PC-3 (cell line): ENCODE measurements at regions not wholly inside any gene's neighbourhood (a gene's known extent, or its start where the extent isn't known, plus 50 kb on each side); places are given as distances from the start of the nearest gene placed in this dataset.
A peak's percentile ranks its signal among the peaks of the same experiment; 100 is the strongest.
"Not testable (repeated sequence)": the region's sequence is repeated elsewhere in the genome, so short reads cannot be mapped to it uniquely, and the experiment has no call there.

Experiments used
- ATAC-seq: fragments of 200-7000 bp; cut with Tn5 transposase; 2 replicates; pipeline ENCODE4 v1.9.1; 2020; ENCODE audit warnings: mild to moderate bottlenecking, moderate library complexity
- BruUV-seq: library from RNA; stranded (reverse); fragments of 400-500 nt; replicated peaks from 2 replicates; lab custom pipeline; 2021; lab: Mats Ljungman, UMichigan
- CTCF ChIA-PET: fragments of 300-600 bp; sonication (Branson Sonifier 250); formaldehyde crosslinking; loops from one replicate; lab custom pipeline; 2022; ENCODE audit warnings: antibody characterized with exemption; lab: Charles Lee
- POLR2A ChIA-PET: fragments of 300-600 bp; sonication (Branson Sonifier 250); formaldehyde crosslinking; loops from one replicate; lab custom pipeline; 2022; ENCODE audit warnings: antibody characterized with exemption; ENCODE audit not compliant: unreplicated experiment; lab: Charles Lee
- DNase-seq: peaks from one replicate; pipeline ENCODE4 v3.0.0-alpha.2; 2015
- H2AFZ ChIP-seq: fragments of 300-600 bp; sonication (generic); 2 replicates; pipeline ENCODE4 v1.6.0; 2016; ENCODE audit warnings: antibody characterized with exemption, low read length
- H3F3A ChIP-seq: fragments of 300-600 bp; sonication (generic); one replicate; pipeline ENCODE4 v1.6.0; 2017; ENCODE audit warnings: antibody characterized with exemption, low read length, control low read depth, mild to moderate bottlenecking; ENCODE audit not compliant: unreplicated experiment
- H3K27ac ChIP-seq: fragments of 300-600 bp; sonication (generic); 2 replicates; pipeline ENCODE4 v1.5.1; 2016; ENCODE audit warnings: mild to moderate bottlenecking, low read length
- H3K27me3 ChIP-seq: fragments of 300-600 bp; sonication (generic); 2 replicates; pipeline ENCODE4 v1.6.1; 2016; ENCODE audit warnings: low read length, mixed read lengths
- H3K36me3 ChIP-seq: fragments of 300-600 bp; sonication (generic); 2 replicates; pipeline ENCODE4 v1.6.1; 2016; ENCODE audit warnings: low read depth, mixed run types, low read length, mixed read lengths
- H3K4me1 ChIP-seq: fragments of 300-600 bp; sonication (generic); 2 replicates; pipeline ENCODE4 v1.5.1; 2016; ENCODE audit warnings: low read length; ENCODE audit not compliant: insufficient read depth
- H3K4me2 ChIP-seq: fragments of 300-600 bp; sonication (generic); 2 replicates; pipeline ENCODE4 v1.6.0; 2016; ENCODE audit warnings: low read length
- H3K4me3 ChIP-seq: fragments of 300-600 bp; sonication (generic); 2 replicates; pipeline ENCODE4 v1.5.1; 2016; ENCODE audit warnings: mild to moderate bottlenecking, low read length, mixed read lengths
- H3K79me2 ChIP-seq: fragments of 300-600 bp; sonication (generic); 2 replicates; pipeline ENCODE4 v1.6.1; 2017; ENCODE audit warnings: low read length, mixed read lengths
- H3K9ac ChIP-seq: fragments of 300-600 bp; sonication (generic); 2 replicates; pipeline ENCODE4 v1.6.0; 2016; ENCODE audit warnings: mild to moderate bottlenecking, low read length
- H3K9me2 ChIP-seq: fragments of 300-600 bp; sonication (generic); replicated peaks from 2 replicates; pipeline ENCODE4 v1.6.1; 2016; ENCODE audit warnings: mixed run types, low read length, mixed read lengths
- H3K9me3 ChIP-seq: fragments of 300-600 bp; sonication (generic); 2 replicates; pipeline ENCODE4 v1.6.1; 2016; ENCODE audit warnings: low read length, mixed read lengths
- H4K20me1 ChIP-seq: fragments of 300-600 bp; sonication (generic); 2 replicates; pipeline ENCODE4 v1.6.1; 2016; ENCODE audit warnings: low read length, mixed read lengths
- CTCF ChIP-seq: fragments of 300-600 bp; sonication (generic); conservative IDR thresholded peaks from 2 replicates; pipeline ENCODE4 v1.5.1; 2017; ENCODE audit warnings: antibody characterized with exemption, low read depth, mild to moderate bottlenecking, low read length
- EZH2 ChIP-seq: fragments of 300-600 bp; sonication (generic); IDR thresholded peaks from one replicate; pipeline ENCODE4 v1.6.1; 2017; ENCODE audit warnings: antibody characterized with exemption, mild to moderate bottlenecking, low read length; ENCODE audit not compliant: unreplicated experiment
- EZH2phosphoT487 ChIP-seq: fragments of 300-600 bp; sonication (generic); IDR thresholded peaks from 2 replicates; pipeline ENCODE4 v1.6.1; 2018; ENCODE audit warnings: mild to moderate bottlenecking, antibody characterized with exemption, low read length, borderline replicate concordance
- intact Hi-C: fragments of 100-400 bp; cut with micrococcal nuclease; formaldehyde crosslinking; loops from 2 replicates; pipeline ENCODE4 v1.9.0; 2023

- CTCF ChIA-PET, result no interaction called here
- H3K27ac ChIP-seq, result no peak overlapping the region
- H3K4me3 ChIP-seq, result no peak overlapping the region
- no peak overlapping the region for H3K9ac ChIP-seq
- intact Hi-C loops, result no loop called here
- POLR2A ChIA-PET, result no interaction called here
- H3K27me3 ChIP-seq, result no peaks in the 10 kb centered on the region
- no peaks in the 10 kb centered on the region for H3K79me2 ChIP-seq
- no peaks in the 10 kb centered on the region for H3K4me1 ChIP-seq
- DNase-seq (no peak), ATAC-seq (no peak)
- H2AFZ ChIP-seq, result no peak overlapping the region
- no TSS peak for BruUV-seq
- H3K9me3 ChIP-seq, result no peaks in the 10 kb centered on the region
- no peak for TF ChIP-seq EZH2phosphoT487
- TF ChIP-seq EZH2, result no peak
- TF ChIP-seq CTCF, result no peak
- H3K9me2 ChIP-seq, result no peaks in the 10 kb centered on the region
- no peaks in the 10 kb centered on the region for H3K36me3 ChIP-seq
- no peaks in the 10 kb centered on the region for H4K20me1 ChIP-seq
- H3K4me2 ChIP-seq, result no peak overlapping the region
- no peaks in the 10 kb centered on the region for H3F3A ChIP-seq
These were observed 250.9 kb downstream of the TINAG start for GRCh38 chr6:54559136-54559535.

- H3K4me2 ChIP-seq, H2AFZ ChIP-seq, H4K20me1 ChIP-seq, H3K4me3 ChIP-seq, H3K9me3 ChIP-seq, H3F3A ChIP-seq, intact Hi-C loops, H3K4me1 ChIP-seq, H3K27me3 ChIP-seq, BruUV-seq, H3K9ac ChIP-seq, POLR2A ChIA-PET, H3K9me2 ChIP-seq, ATAC-seq, H3K36me3 ChIP-seq, H3K79me2 ChIP-seq, DNase-seq, CTCF ChIA-PET, H3K27ac ChIP-seq: not testable (repeated sequence)
These were observed 255.9 kb downstream of the TINAG start for GRCh38 chr6:54564188-54564587.

- no peak overlapping the region for H3K4me2 ChIP-seq
- H3K4me1 ChIP-seq, result peaks cover 10% of the 10 kb centered on the region
- H3K4me3 ChIP-seq, result no peak overlapping the region
- BruUV-seq, result no TSS peak
- intact Hi-C loops, result no loop called here
- ATAC-seq, result no peak
- H3K36me3 ChIP-seq, result no peaks in the 10 kb centered on the region
- no peaks in the 10 kb centered on the region for H4K20me1 ChIP-seq
- TF ChIP-seq CTCF (no peak), EZH2 (no peak), EZH2phosphoT487 (no peak)
- no peak overlapping the region for H3K27ac ChIP-seq
- H3K79me2 ChIP-seq, result no peaks in the 10 kb centered on the region
- H3K9ac ChIP-seq, result no peak overlapping the region
- DNase-seq, result peak; percentile 67
- H2AFZ ChIP-seq, result no peak overlapping the region
- ChIA-PET POLR2A (no interaction called here), CTCF (no interaction called here)
- H3F3A ChIP-seq, result no peaks in the 10 kb centered on the region
- H3K27me3 ChIP-seq, result no peaks in the 10 kb centered on the region
- no peaks in the 10 kb centered on the region for H3K9me3 ChIP-seq
- no peaks in the 10 kb centered on the region for H3K9me2 ChIP-seq
These were observed 266.4 kb downstream of the TINAG start for GRCh38 chr6:54574671-54575070.
